GM18502 (cell line): ENCODE measurements at regions not wholly inside any gene's neighbourhood (a gene's known extent, or its start where the extent isn't known, plus 50 kb on each side); places are given as distances from the start of the nearest gene placed in this dataset.
"Not testable (repeated sequence)": the region's sequence is repeated elsewhere in the genome, so short reads cannot be mapped to it uniquely, and the experiment has no call there.

Experiments used
- ATAC-seq: cut with Tn5 transposase; IDR thresholded peaks from one replicate; pipeline ENCODE4 v1.9.1; 2021; ENCODE audit warnings: mild to moderate bottlenecking; ENCODE audit not compliant: unreplicated experiment, poor library complexity

GRCh38 chr6:8628736-8629135 lies 193.4 kb upstream of the SLC35B3 start:
- no peak for ATAC-seq

GRCh38 chr6:8628063-8628462 lies 192.7 kb upstream of the SLC35B3 start:
- no peak for ATAC-seq

- peak; percentile 97 for ATAC-seq
Measured at GRCh38 chr6:8627085-8627861, 191.9 kb upstream of the SLC35B3 start.

- no peak for ATAC-seq
Measured at GRCh38 chr6:8624665-8625064, 189.3 kb upstream of the SLC35B3 start.

GRCh38 chr6:8623441-8623840 lies 188.1 kb upstream of the SLC35B3 start:
- no peak for ATAC-seq

GRCh38 chr6:8619853-8620252 lies 184.5 kb upstream of the SLC35B3 start:
- no peak for ATAC-seq

- not testable (repeated sequence) for ATAC-seq
Measured at GRCh38 chr6:8619408-8619807, 184.1 kb upstream of the SLC35B3 start.

- ATAC-seq: no peak
Measured at GRCh38 chr6:8608737-8609136, 173.4 kb upstream of the SLC35B3 start.

GRCh38 chr6:8589941-8590729 lies 154.8 kb upstream of the SLC35B3 start:
- no peak for ATAC-seq

- no peak for ATAC-seq
Measured at GRCh38 chr6:8588176-8588575, 152.8 kb upstream of the SLC35B3 start.

- ATAC-seq: no peak
Measured at GRCh38 chr6:8583291-8583690, 147.9 kb upstream of the SLC35B3 start.

- ATAC-seq: no peak
Measured at GRCh38 chr6:8579372-8579771, 144.0 kb upstream of the SLC35B3 start.

GRCh38 chr6:8578006-8578405 lies 142.7 kb upstream of the SLC35B3 start:
- no peak for ATAC-seq

- no peak for ATAC-seq
Measured at GRCh38 chr6:8574749-8575468, 139.6 kb upstream of the SLC35B3 start.

- no peak for ATAC-seq
Measured at GRCh38 chr6:8574311-8574710, 139.0 kb upstream of the SLC35B3 start.

GRCh38 chr6:8570256-8570920 lies 135.0 kb upstream of the SLC35B3 start:
- ATAC-seq: no peak

- ATAC-seq: no peak
Measured at GRCh38 chr6:8562125-8562524, 126.8 kb upstream of the SLC35B3 start.

- ATAC-seq: no peak
Measured at GRCh38 chr6:8558953-8559352, 123.6 kb upstream of the SLC35B3 start.

GRCh38 chr6:8557014-8557748 lies 121.8 kb upstream of the SLC35B3 start:
- ATAC-seq: no peak
